Thymus (tissue), 11 donors: ENCODE measurements at regions not wholly inside any gene's neighbourhood (a gene's known extent, or its start where the extent isn't known, plus 50 kb on each side); places are given as distances from the start of the nearest gene placed in this dataset.
"Not testable (repeated sequence)": the region's sequence is repeated elsewhere in the genome, so short reads cannot be mapped to it uniquely, and the experiment has no call there.

Source experiments
- DNase-seq, 9 donors: peaks; one replicate each; pipeline ENCODE4 v3.0.0-alpha.2; 2013; ENCODE audit warnings: low spot score in 9 of 9, low read depth in 6 of 9, missing footprints in 1 of 9
- H3K27ac ChIP-seq, 2 donors: one replicate each; pipeline ENCODE4 v1.5.1; 2013; ENCODE audit warnings: control low read depth in 1 of 2, low read depth in 1 of 2, low read length in 1 of 2, mild to moderate bottlenecking in 1 of 2, moderate library complexity in 1 of 2
- H3K27me3 ChIP-seq, 2 donors: one replicate each; pipeline ENCODE4 v1.5.1; 2013; ENCODE audit warnings: low read length in 1 of 2; ENCODE audit not compliant: control insufficient read depth in 2 of 2, insufficient read depth in 1 of 2
- H3K36me3 ChIP-seq, 2 donors: one replicate each; pipeline ENCODE4 v1.5.1; 2013; ENCODE audit warnings: low read length in 1 of 2, mild to moderate bottlenecking in 1 of 2, moderate library complexity in 1 of 2; ENCODE audit not compliant: control insufficient read depth in 2 of 2, insufficient read depth in 2 of 2
- H3K4me1 ChIP-seq, 2 donors: one replicate each; pipeline ENCODE4 v1.5.1; 2013; ENCODE audit warnings: low read length in 2 of 2; ENCODE audit not compliant: control insufficient read depth in 2 of 2, insufficient read depth in 2 of 2
- H3K4me3 ChIP-seq, 2 donors: one replicate each; pipeline ENCODE4 v1.5.1; 2013; ENCODE audit warnings: low read length in 2 of 2, control low read depth in 1 of 2, mild to moderate bottlenecking in 1 of 2
- H3K9me3 ChIP-seq, 2 donors: one replicate each; pipeline ENCODE4 v1.5.1; 2013; ENCODE audit warnings: low read length in 1 of 2, mild to moderate bottlenecking in 1 of 2; ENCODE audit not compliant: control insufficient read depth in 2 of 2, insufficient read depth in 1 of 2
- WGBS: extraction: QIAGEN DNeasy Blood & Tissue Kit; methylation state at CpG from one replicate; pipeline ENCODE4 v1.1.7; 2013; 5-methylcytosine and 5-hydroxymethylcytosine counted together
- donor health status: healthy.

- Histone ChIP-seq H3K4me1 (no peaks in the 10 kb centered on the region), H3K36me3 (no peaks in the 10 kb centered on the region), H3K4me3 (no peak overlapping the region), H3K27me3 (peaks cover 7 to 29% of the 10 kb centered on the region in 2 donors), H3K27ac (no peak overlapping the region), H3K9me3 (peaks cover 0 to 1% of the 10 kb centered on the region in 2 donors)
- no peak for DNase-seq
- 93% methylated on average over 2 of the region's 2 CpGs for WGBS
These were observed 59.2 kb upstream of the RASAL2 start for GRCh38 chr1:178034676-178035075.

- Histone ChIP-seq H3K4me3 (no peak overlapping the region), H3K4me1 (no peaks in the 10 kb centered on the region)
- WGBS: 97% methylated on average over 10 of the region's 10 CpGs
These were observed 57.8 kb upstream of the RASAL2 start for GRCh38 chr1:178036090-178036489.

GRCh38 chr1:178037510-178038253 lies 56.2 kb upstream of the RASAL2 start:
- H3K4me3 ChIP-seq: peak overlapping the region; percentile 16 to 27
- WGBS: 6% methylated on average over 58 of the region's 58 CpGs
- no peaks in the 10 kb centered on the region for H3K4me1 ChIP-seq
- no peak for DNase-seq
- peaks cover 7 to 29% of the 10 kb centered on the region in 2 donors for H3K27me3 ChIP-seq
- no peak overlapping the region for H3K27ac ChIP-seq
- H3K36me3 ChIP-seq: no peaks in the 10 kb centered on the region
- H3K9me3 ChIP-seq: peaks cover 0 to 1% of the 10 kb centered on the region in 2 donors

More at GRCh38 chr1:178036090-178036489, 57.8 kb upstream of the RASAL2 start:
- peaks cover 7 to 29% of the 10 kb centered on the region in 2 donors for H3K27me3 ChIP-seq
- H3K27ac ChIP-seq: no peak overlapping the region
- DNase-seq: no peak
- H3K36me3 ChIP-seq: no peaks in the 10 kb centered on the region
- peaks cover 0 to 1% of the 10 kb centered on the region in 2 donors for H3K9me3 ChIP-seq

- DNase-seq: no peak
- Histone ChIP-seq H3K27ac (no peak overlapping the region), H3K4me3 (no peak overlapping the region), H3K27me3 (peaks cover 7 to 29% of the 10 kb centered on the region in 2 donors), H3K9me3 (peaks cover 0 to 1% of the 10 kb centered on the region in 2 donors), H3K36me3 (no peaks in the 10 kb centered on the region), H3K4me1 (no peaks in the 10 kb centered on the region)
- WGBS: 95% methylated on average over 11 of the region's 11 CpGs
These were observed 55.5 kb upstream of the RASAL2 start for GRCh38 chr1:178038372-178038771.

- Histone ChIP-seq H3K36me3 (no peaks in the 10 kb centered on the region), H3K9me3 (peaks cover 0 to 1% of the 10 kb centered on the region in 2 donors), H3K27ac (no peak overlapping the region), H3K4me3 (no peak overlapping the region), H3K4me1 (no peaks in the 10 kb centered on the region), H3K27me3 (peaks cover 7 to 29% of the 10 kb centered on the region in 2 donors)
- WGBS: 92% methylated on average over 2 of the region's 2 CpGs
- no peak for DNase-seq
These were observed 54.0 kb upstream of the RASAL2 start for GRCh38 chr1:178039891-178040290.

- H3K27ac ChIP-seq, H3K36me3 ChIP-seq, H3K9me3 ChIP-seq, H3K4me1 ChIP-seq, H3K27me3 ChIP-seq, H3K4me3 ChIP-seq, DNase-seq: not testable (repeated sequence)
- 92% methylated on average over 4 of the region's 4 CpGs for WGBS
These were observed 50.0 kb upstream of the RASAL2 start for GRCh38 chr1:178043940-178044339.
